Type B pancreatic cell (in vitro differentiated cells): ENCODE measurements at regions not wholly inside any gene's neighbourhood (a gene's known extent, or its start where the extent isn't known, plus 50 kb on each side); places are given as distances from the start of the nearest gene placed in this dataset.
A peak's percentile ranks its signal among the peaks of the same experiment; 100 is the strongest.

Experiments
- DNase-seq: peaks from one replicate; pipeline ENCODE4 v3.0.0; 2021; ENCODE audit warnings: mixed read lengths; ENCODE audit not compliant: unreplicated experiment; ENCODE audit errors: extremely low spot score
- H3K27ac Mint-ChIP-seq: 2 replicates; pipeline ENCODE4 v1.8.0; 2021; ENCODE audit warnings: mild to moderate bottlenecking, mixed read lengths
- H3K27me3 Mint-ChIP-seq: 2 replicates; pipeline ENCODE4 v1.8.0; 2021; ENCODE audit warnings: mixed read lengths
- H3K36me3 Mint-ChIP-seq: 2 replicates; pipeline ENCODE4 v1.8.0; 2021; ENCODE audit warnings: mixed read lengths
- H3K4me1 Mint-ChIP-seq: one replicate; pipeline ENCODE4 v1.8.0; 2021; ENCODE audit warnings: mixed read lengths; ENCODE audit not compliant: unreplicated experiment
- H3K4me3 Mint-ChIP-seq: 2 replicates; pipeline ENCODE4 v1.8.0; 2021; ENCODE audit warnings: mild to moderate bottlenecking, mixed read lengths
- H3K9me3 Mint-ChIP-seq: 2 replicates; pipeline ENCODE4 v1.8.0; 2021; ENCODE audit warnings: mixed read lengths
- CTCF ChIP-seq: fragments of 200-600 bp; sonication (generic); conservative IDR thresholded peaks from 2 replicates; pipeline ENCODE4 v1.5.0; 2021; ENCODE audit warnings: antibody characterized with exemption, mild to moderate bottlenecking

- DNase-seq: no peak
- Mint-ChIP-seq H3K4me1 (peaks cover 29% of the 10 kb centered on the region), H3K9me3 (no peaks in the 10 kb centered on the region), H3K4me3 (peak overlapping the region; percentile 19), H3K36me3 (no peaks in the 10 kb centered on the region), H3K27me3 (no peaks in the 10 kb centered on the region), H3K27ac (peak overlapping the region; percentile 50)
- no peak for TF ChIP-seq CTCF
Measured at GRCh38 chr2:150125708-150126107, 361.8 kb downstream of the RND3 start.

- no peaks in the 10 kb centered on the region for H3K9me3 Mint-ChIP-seq
- H3K27ac Mint-ChIP-seq: no peak overlapping the region
- no peaks in the 10 kb centered on the region for H3K36me3 Mint-ChIP-seq
- peaks cover 34% of the 10 kb centered on the region for H3K4me1 Mint-ChIP-seq
- H3K27me3 Mint-ChIP-seq: no peaks in the 10 kb centered on the region
- DNase-seq: no peak
- TF ChIP-seq CTCF: no peak
- H3K4me3 Mint-ChIP-seq: no peak overlapping the region
Measured at GRCh38 chr2:150125188-150125587, 362.3 kb downstream of the RND3 start.

- Mint-ChIP-seq H3K4me3 (no peak overlapping the region), H3K4me1 (peaks cover 38% of the 10 kb centered on the region), H3K36me3 (no peaks in the 10 kb centered on the region), H3K27ac (no peak overlapping the region), H3K9me3 (no peaks in the 10 kb centered on the region), H3K27me3 (no peaks in the 10 kb centered on the region)
- no peak for TF ChIP-seq CTCF
- DNase-seq: no peak
Measured at GRCh38 chr2:150124739-150125138, 362.7 kb downstream of the RND3 start.

GRCh38 chr2:150122871-150123613 lies 364.4 kb downstream of the RND3 start:
- no peak overlapping the region for H3K27ac Mint-ChIP-seq
- no peak for DNase-seq
- H3K4me1 Mint-ChIP-seq: peaks cover 38% of the 10 kb centered on the region
- H3K4me3 Mint-ChIP-seq: no peak overlapping the region
- no peaks in the 10 kb centered on the region for H3K27me3 Mint-ChIP-seq
- no peak for TF ChIP-seq CTCF
- H3K36me3 Mint-ChIP-seq: no peaks in the 10 kb centered on the region
- no peaks in the 10 kb centered on the region for H3K9me3 Mint-ChIP-seq

- Mint-ChIP-seq H3K27ac (no peak overlapping the region), H3K27me3 (no peaks in the 10 kb centered on the region), H3K9me3 (no peaks in the 10 kb centered on the region), H3K4me1 (peaks cover 38% of the 10 kb centered on the region), H3K4me3 (no peak overlapping the region), H3K36me3 (no peaks in the 10 kb centered on the region)
- no peak for DNase-seq
- TF ChIP-seq CTCF: no peak
Measured at GRCh38 chr2:150122156-150122555, 365.3 kb downstream of the RND3 start.
